ENCODE measurements at regions not wholly inside any gene's neighbourhood (a gene's known extent, or its start where the extent isn't known, plus 50 kb on each side); places are given as distances from the start of the nearest gene placed in this dataset.
"Not testable (repeated sequence)": the region's sequence is repeated elsewhere in the genome, so short reads cannot be mapped to it uniquely, and the experiment has no call there.

DNA sequence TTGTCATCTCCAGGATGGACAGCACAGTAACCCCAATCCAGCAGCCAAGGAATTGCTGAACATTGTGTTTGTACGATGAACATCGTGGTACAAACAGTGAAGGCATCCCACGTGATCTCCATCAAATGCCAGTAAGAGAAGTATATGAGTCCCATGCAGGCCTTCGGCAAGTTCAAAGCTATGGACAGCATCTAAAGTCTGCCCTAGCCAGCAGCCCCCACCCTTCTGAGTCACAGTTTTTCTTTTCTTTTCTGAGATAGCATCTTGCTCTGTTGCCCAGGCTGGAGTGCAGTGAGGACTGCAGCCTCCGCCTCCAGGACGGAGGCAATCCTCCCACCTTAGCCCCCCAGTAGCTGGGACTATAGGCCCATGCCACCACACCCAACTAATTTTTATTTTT is 71.0 kb upstream of the SRD5A2 start:
- no peak for DNase-seq

DNA sequence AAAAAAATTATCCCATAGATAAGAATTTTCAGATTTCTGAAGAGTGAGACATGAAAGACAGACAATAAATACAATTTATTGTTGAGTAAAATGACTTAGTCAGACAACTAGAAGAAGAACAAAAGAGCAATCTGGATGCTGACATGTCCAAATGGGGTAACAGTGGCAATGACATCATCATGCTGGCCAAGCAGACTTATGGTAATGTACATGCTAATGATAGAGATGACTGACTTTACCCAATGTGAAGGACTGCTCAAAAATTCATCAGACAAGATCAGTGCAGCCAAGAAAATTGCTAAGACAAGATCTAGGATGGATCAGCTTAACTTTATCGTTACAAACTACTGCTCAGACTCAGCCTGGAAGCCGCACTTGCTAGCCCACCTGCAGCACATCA is 70.5 kb upstream of the SRD5A2 start:
- no peak for DNase-seq

GRCh38 chr2:31644551-31644950 is 63.8 kb upstream of the SRD5A2 start:
- DNase-seq = no peak

DNA sequence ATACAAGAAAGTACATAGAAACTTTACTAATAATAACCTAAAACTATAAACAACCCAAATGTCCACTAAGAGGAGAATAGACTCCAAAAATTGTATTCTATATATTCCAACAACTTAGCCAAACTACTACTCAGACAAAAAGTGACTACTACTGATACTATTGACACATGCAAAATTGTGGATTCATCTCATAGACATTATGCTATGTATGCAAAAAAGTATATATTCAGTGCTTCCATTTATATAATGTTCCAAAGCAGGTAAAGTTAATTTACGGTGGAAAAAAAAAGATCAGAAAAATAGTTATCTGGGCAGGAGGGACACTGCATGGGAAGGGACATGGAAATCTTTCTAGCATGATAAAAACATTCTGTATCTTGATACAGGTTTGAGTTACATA is 62.0 kb upstream of the SRD5A2 start:
- DNase-seq = no peak

GRCh38 chr2:31632201-31632600 is 51.5 kb upstream of the SRD5A2 start:
- not testable (repeated sequence) for DNase-seq
